ENCODE measurements at regions not wholly inside any gene's neighbourhood (a gene's known extent, or its start where the extent isn't known, plus 50 kb on each side); places are given as distances from the start of the nearest gene placed in this dataset.

DNA sequence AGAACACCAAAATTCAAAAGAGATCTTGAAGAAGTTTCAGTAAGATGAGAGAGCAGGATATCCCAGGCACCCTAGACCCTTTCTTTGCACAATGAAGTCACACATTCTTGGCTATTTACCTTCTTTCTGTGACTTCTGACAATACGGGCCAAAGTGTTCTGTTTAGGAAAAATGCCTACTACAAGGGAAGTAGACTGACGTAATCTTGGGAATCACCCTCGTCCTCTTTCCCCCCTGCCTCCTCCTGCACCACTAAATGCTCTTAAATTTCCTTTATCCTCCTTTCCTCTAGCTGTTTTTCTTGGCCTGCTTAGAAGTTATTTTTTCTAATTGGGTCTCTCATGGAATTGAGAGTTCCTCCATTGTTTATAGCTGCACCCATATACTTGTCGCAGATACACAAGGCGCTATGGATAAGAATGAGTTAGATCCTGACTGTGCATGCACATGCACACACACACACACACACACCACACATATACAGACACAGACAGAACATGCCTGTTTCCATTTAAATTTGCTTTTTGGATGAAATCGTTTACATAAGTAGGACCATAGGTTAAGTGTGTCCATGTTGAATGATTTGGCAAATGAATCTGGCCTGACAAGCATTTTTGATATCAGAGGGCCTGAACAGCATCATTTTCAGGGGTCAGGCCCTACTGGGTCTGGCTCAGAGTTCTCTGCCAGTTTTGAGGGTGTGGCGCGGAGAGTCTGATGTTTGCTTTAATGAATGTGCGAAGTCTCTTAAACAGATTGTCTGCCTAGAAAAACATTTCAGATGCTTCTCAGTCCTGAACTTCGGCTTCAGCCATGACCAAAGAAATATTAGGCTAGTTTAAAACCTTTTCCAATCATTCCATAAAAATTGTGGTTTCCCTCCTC is 131.9 kb upstream of the NT5C1B start:
- ChIA-PET CTCF (no interaction called here), POLR2A (no interaction called here)
- Mint-ChIP-seq H3K4me3 (no peak overlapping the region), H3K9me3 (no peaks in the 10 kb centered on the region), H3K4me1 (no peaks in the 10 kb centered on the region), H3K27ac (no peak overlapping the region), H3K27me3 (no peaks in the 10 kb centered on the region), H3K36me3 (ENCODE audit: low read depth) (no peaks in the 10 kb centered on the region)
- no peak for DNase-seq

DNA sequence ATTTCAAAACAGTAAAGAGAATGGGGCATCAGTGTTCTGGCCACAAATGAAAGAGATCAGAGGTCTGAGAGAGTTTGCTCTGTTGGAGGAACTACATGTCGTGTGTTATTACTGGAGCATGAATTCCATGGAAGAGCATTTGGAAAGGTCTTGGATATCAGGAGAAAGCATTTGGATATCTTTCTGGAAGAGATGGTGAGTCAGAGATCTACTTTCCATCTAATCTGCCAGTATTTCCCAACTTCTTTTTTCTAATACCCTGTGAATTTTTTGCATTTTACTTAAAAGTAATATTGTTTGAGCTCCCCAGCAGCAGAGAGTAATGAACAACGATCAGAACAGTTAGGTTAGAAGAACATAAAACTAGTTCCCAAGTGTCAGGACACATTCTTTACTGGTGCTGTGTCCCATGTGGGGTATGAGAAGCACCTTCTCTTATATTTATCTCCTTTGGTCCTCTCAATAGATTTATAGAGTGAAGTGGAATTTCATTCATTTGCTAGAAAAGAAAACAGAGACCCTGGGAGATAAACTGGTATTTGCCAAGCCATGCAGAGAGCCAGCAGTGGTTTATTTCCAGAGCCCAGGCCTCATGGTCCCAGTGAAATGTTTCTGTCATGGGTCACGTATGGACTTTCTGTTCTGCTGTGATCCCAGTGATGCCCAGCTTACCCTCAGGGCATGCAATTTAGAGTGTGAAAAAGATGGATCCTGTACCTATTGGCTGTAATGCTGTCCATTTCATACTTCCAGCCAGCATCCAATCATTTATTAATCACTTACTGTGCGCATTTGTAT is 130.8 kb upstream of the NT5C1B start:
- no peak overlapping the region for H3K4me3 Mint-ChIP-seq
- POLR2A ChIA-PET = no interaction called here

DNA sequence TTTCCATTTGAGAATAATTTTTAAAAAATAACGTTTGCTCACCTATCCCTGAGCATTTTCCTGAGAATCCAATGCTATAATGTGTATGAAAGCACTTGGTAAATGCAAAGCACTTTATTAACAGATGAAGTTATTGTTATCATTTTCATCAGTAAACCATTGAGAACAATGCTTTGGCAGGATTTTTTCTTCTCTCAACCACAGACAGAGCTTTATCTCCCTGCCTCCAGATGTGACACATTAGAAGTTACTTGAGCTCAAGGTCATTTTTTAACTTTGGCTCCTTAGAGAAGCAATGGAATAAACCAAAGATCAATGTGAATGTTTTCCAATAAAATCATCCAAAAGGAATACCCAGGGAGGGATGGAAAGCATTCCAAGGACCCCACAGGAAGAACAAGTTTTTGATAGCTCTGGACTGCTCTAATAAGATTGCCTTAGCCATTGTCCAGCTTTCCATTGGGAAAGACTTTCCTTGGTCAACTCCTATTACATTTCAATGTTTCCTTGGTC is 118.9 kb upstream of the NT5C1B start:
- POLR2A ChIA-PET = no interaction called here
- Mint-ChIP-seq H3K9me3 (peaks cover 6% of the 10 kb centered on the region), H3K4me3 (no peak overlapping the region), H3K27ac (no peak overlapping the region), H3K36me3 (ENCODE audit: low read depth) (no peaks in the 10 kb centered on the region), H3K27me3 (no peaks in the 10 kb centered on the region), H3K4me1 (no peaks in the 10 kb centered on the region)
- CTCF ChIA-PET = no interaction called here
- DNase-seq = no peak

More for the DNA sequence above, 130.8 kb upstream of the NT5C1B start:
- no peaks in the 10 kb centered on the region for H3K27me3 Mint-ChIP-seq
- no peak overlapping the region for H3K27ac Mint-ChIP-seq
- CTCF ChIA-PET = no interaction called here
- H3K9me3 Mint-ChIP-seq = no peaks in the 10 kb centered on the region
- no peaks in the 10 kb centered on the region for H3K36me3 Mint-ChIP-seq (ENCODE audit: low read depth)
- no peaks in the 10 kb centered on the region for H3K4me1 Mint-ChIP-seq
- no peak for DNase-seq

DNA sequence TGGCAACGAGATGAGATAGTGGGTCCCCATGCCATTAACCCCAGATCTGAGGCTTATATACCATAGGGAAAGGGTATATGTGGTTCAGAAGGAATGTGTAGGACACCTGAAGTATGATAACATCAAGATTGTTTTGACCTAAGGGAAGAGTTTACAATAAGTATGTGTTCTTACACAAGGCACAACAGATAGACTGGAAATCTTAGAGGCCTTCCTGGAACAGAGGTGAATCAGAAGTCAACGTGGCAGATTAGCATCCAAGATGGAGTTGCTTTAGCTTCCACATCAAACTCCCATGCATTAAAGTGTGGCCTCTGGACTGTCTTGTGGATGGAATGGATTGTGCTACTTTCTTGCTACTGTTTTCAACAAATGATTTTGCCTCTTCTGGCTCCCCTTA is 116.6 kb upstream of the NT5C1B start:
- ChIA-PET CTCF (no interaction called here), POLR2A (no interaction called here)
- Mint-ChIP-seq H3K36me3 (ENCODE audit: low read depth) (no peaks in the 10 kb centered on the region), H3K4me1 (no peaks in the 10 kb centered on the region), H3K27me3 (no peaks in the 10 kb centered on the region), H3K4me3 (no peak overlapping the region), H3K27ac (no peak overlapping the region), H3K9me3 (no peaks in the 10 kb centered on the region)
- DNase-seq = no peak

DNA sequence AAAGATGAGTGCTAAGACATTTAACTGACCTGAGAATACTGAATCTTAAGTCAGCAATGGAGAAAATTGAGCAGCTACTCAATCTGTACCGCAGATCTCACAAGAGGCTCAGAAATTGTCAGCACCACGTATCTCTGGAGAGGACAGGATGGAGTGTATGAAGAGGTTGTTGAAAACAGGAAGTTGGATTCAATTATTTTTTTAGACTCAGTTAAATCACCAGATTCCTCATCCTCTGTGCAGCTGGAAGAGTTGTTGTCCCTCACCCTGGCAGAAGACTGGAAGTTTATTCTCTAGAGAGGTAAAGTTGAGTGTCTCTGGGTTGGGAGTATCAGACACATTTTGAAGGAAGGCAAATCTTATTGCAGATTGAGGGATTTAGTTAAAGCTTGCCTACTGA is 114.9 kb upstream of the NT5C1B start:
- Mint-ChIP-seq H3K27ac (no peak overlapping the region), H3K4me3 (no peak overlapping the region), H3K9me3 (no peaks in the 10 kb centered on the region), H3K4me1 (no peaks in the 10 kb centered on the region), H3K36me3 (ENCODE audit: low read depth) (no peaks in the 10 kb centered on the region), H3K27me3 (no peaks in the 10 kb centered on the region)
- no peak for DNase-seq
- ChIA-PET POLR2A (no interaction called here), CTCF (no interaction called here)

DNA sequence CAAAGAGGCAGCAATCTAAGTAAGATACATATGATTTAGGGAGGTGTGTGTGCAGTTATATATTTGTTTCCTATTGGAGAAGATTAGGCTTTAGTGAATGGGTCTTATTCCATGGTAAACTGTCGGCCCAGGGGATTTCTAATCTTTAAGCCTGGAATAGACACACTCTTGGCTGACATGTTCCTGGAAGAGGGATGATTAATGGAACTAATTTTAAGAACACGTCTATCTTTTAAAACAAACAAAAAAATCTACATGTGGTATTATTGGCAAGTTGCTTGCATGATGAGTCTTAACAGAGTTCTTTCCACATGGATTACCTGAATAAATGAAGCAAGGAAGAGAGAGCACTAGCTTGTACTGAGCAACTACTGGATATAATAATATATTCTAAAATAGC is 114.2 kb upstream of the NT5C1B start:
- no peaks in the 10 kb centered on the region for H3K36me3 Mint-ChIP-seq (ENCODE audit: low read depth)
- no peak overlapping the region for H3K4me3 Mint-ChIP-seq
- no peaks in the 10 kb centered on the region for H3K9me3 Mint-ChIP-seq
- H3K4me1 Mint-ChIP-seq = no peaks in the 10 kb centered on the region
- H3K27ac Mint-ChIP-seq = no peak overlapping the region
- POLR2A ChIA-PET = no interaction called here
- CTCF ChIA-PET = no interaction called here
- no peak for DNase-seq
- no peaks in the 10 kb centered on the region for H3K27me3 Mint-ChIP-seq

DNA sequence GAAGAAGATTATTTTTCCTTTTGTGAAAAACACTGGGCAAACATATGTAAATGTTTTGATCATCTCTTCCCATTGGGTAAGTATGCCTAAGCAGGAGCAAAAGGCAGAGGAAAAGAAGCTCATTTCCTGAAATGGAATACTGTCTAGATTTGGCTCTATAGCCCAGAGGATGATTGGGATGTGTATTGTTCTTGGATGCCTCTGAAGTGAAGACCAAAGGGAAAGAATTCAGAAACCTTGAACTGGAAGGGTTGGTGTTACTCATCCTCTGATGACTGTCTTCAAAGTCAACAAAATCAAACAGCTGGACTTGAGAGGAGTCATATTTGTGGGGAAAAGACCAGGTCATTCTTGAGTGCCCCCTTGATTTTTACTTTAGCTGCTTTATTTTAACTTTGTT is 112.6 kb upstream of the NT5C1B start:
- H3K27ac Mint-ChIP-seq = no peak overlapping the region
- H3K4me1 Mint-ChIP-seq = no peaks in the 10 kb centered on the region
- H3K27me3 Mint-ChIP-seq = no peaks in the 10 kb centered on the region
- CTCF ChIA-PET = no interaction called here
- POLR2A ChIA-PET = no interaction called here
- no peak overlapping the region for H3K4me3 Mint-ChIP-seq
- DNase-seq = no peak
- no peaks in the 10 kb centered on the region for H3K36me3 Mint-ChIP-seq (ENCODE audit: low read depth)
- no peaks in the 10 kb centered on the region for H3K9me3 Mint-ChIP-seq

DNA sequence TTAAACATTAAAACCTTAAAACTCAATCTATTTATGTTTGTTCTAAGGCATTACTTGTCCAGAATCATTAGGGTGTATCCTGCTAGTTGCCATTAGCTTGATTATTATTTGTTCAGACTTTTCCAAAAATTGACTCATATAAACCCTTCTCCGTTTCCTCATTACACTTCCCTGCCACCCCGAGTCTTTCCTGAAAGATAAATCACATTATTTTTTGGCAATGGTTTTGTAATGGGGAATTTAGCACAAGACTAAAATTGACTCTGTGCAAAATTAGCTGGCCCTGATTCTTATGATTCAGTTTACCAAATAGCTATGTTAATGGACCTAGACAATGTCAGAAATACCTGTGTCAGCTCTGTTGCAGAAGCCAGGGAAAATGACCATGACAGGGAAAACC is 112.2 kb upstream of the NT5C1B start:
- H3K4me1 Mint-ChIP-seq = no peaks in the 10 kb centered on the region
- no peak overlapping the region for H3K27ac Mint-ChIP-seq
- no peaks in the 10 kb centered on the region for H3K9me3 Mint-ChIP-seq
- CTCF ChIA-PET = no interaction called here
- no peak for DNase-seq
- H3K27me3 Mint-ChIP-seq = no peaks in the 10 kb centered on the region
- no peaks in the 10 kb centered on the region for H3K36me3 Mint-ChIP-seq (ENCODE audit: low read depth)
- no peak overlapping the region for H3K4me3 Mint-ChIP-seq
- POLR2A ChIA-PET = no interaction called here

DNA sequence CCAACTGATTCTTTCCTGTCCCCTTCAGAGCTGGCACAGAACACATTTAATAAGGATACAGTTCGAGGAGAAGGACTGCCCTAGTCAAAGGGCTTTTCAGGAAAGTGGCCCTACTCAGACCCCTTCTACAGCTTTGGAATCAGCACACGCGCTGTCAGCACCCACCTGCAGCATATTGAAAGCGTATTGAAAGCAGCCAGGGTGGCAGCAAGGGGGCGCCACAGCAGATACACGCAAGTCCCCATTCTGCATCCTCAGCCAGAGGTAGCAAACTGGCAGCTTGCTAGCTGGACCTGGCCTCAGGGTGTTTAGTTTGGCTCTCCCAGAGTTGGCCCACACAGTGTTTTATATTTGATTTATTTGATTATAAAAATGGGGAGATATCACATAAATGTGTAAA is 101.0 kb upstream of the NT5C1B start:
- no peak for DNase-seq
- ChIA-PET POLR2A (no interaction called here), CTCF (no interaction called here)
- Mint-ChIP-seq H3K36me3 (ENCODE audit: low read depth) (no peaks in the 10 kb centered on the region), H3K27me3 (no peaks in the 10 kb centered on the region), H3K9me3 (peaks cover 2% of the 10 kb centered on the region), H3K4me1 (no peaks in the 10 kb centered on the region), H3K4me3 (no peak overlapping the region), H3K27ac (no peak overlapping the region)

DNA sequence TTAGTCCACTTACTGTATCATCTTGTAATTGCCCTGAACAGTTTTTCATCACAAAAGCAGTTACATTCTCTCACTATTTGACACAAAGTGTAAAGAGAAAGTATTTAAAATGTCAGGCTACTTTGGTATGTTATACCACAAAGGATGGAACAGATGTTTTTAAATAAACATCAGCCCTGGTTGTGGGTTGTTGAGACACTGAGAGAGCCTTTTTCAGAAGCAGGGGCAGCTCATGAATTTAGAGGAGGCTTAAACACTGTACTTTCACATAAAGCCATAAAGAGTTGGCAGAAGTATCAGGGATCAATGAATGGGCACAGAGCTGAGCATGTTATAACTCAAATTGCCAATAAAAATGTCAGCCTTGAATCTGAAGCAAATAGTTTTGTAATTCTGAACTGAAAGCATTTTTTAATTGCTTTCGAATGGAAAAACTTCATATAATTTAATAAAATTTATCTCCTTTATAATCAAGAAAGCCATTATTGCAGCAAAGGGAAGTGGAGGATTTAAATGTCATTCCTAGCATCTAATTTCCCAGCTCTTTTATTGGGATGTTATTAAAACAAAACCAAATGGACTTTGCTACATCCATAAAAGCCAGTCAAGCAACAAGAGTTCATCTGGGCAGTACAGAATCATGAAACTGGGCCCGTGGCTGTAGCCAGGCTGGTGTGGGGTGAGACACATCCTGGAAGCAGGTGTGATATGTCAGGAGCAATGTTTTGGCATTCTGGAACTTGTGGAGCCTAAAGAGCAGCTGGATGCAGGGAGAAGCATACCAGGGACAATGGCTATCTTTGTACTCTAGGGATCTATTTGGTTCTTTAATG is 95.1 kb upstream of the NT5C1B start:
- Mint-ChIP-seq H3K36me3 (ENCODE audit: low read depth) (no peaks in the 10 kb centered on the region), H3K9me3 (no peaks in the 10 kb centered on the region), H3K4me1 (peaks cover 6% of the 10 kb centered on the region), H3K4me3 (no peak overlapping the region), H3K27me3 (no peaks in the 10 kb centered on the region), H3K27ac (no peak overlapping the region)
- DNase-seq = no peak
- ChIA-PET CTCF (interaction anchor here (0.7 kb wide), 1 partner anchor 132 kb away, joined by 3 read pairs; no protein-coding TSS in a partner anchor), POLR2A (no interaction called here)

DNA sequence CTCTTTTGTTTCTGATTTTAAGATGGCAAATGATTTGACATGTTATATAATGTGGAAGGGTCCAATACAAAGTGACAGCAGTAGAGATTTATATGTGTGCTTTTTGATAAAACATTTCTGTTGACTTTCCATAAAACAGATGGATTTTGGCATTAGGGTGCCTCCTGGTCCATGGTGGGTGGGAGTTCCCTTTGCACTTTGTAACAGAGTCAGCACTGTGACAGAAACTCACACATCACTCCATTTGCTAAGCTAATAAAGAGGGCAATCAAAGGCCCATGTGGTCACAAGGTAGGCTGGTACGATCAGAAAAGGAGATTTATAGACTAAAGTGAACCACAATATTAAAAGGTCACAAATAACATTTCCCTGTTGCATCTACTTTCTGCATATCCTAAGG is 93.3 kb upstream of the NT5C1B start:
- ChIA-PET CTCF (no interaction called here), POLR2A (no interaction called here)
- no peaks in the 10 kb centered on the region for H3K27me3 Mint-ChIP-seq
- no peak for DNase-seq
- H3K4me3 Mint-ChIP-seq = no peak overlapping the region
- H3K36me3 Mint-ChIP-seq (ENCODE audit: low read depth) = no peaks in the 10 kb centered on the region
- no peak overlapping the region for H3K27ac Mint-ChIP-seq
- no peaks in the 10 kb centered on the region for H3K9me3 Mint-ChIP-seq
- peaks cover 6% of the 10 kb centered on the region for H3K4me1 Mint-ChIP-seq

DNA sequence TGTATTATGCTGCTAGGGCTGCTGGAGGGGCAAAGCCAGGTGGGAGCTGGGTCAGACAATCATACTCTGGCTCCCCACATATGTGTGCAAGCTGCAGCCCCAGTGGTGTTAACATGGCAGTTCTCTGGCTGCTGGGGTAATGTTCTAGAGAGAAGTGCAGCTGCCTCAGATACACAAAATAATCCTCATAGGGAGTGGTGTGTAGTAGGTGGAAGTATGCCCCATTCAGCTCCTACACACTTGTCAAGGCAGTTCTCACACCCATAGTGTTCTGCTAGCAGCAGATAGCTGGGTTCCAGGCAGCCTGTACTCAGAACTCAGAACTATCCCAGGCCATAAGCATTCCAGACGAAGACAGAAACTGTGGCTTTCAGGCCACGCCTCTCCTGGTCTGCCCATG is 87.9 kb upstream of the NT5C1B start:
- H3K9me3 Mint-ChIP-seq = peaks cover 14% of the 10 kb centered on the region
- no peak overlapping the region for H3K27ac Mint-ChIP-seq
- CTCF ChIA-PET = no interaction called here
- no peak for DNase-seq
- H3K4me1 Mint-ChIP-seq = peaks cover under 1% of the 10 kb centered on the region
- H3K4me3 Mint-ChIP-seq = no peak overlapping the region
- POLR2A ChIA-PET = no interaction called here
- H3K27me3 Mint-ChIP-seq = no peaks in the 10 kb centered on the region
- peaks cover 2% of the 10 kb centered on the region for H3K36me3 Mint-ChIP-seq (ENCODE audit: low read depth)

DNA sequence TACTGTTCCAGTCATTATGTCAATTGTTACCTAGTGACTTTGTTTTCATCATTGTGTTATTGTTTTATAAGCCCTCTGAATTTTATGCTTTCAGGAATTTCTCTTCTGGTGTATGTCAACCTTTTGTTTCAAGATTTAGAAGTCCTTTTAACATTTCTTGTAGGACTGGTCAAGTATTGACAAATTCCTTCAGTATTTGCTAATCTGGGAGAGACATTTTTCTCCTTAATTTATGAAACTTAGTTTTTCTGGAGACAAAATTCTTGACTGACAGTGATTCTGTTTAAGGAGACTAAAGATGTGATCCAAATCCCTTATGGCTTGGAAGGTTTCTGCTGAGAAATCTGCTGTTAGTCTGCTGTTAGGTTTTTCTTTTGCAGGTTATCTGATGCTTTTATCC is 84.9 kb upstream of the NT5C1B start:
- POLR2A ChIA-PET = no interaction called here

More for the DNA sequence above, 84.9 kb upstream of the NT5C1B start:
- DNase-seq = no peak
- H3K4me3 Mint-ChIP-seq = no peak overlapping the region
- H3K36me3 Mint-ChIP-seq (ENCODE audit: low read depth) = peaks cover 2% of the 10 kb centered on the region
- peaks cover 18% of the 10 kb centered on the region for H3K9me3 Mint-ChIP-seq
- no peaks in the 10 kb centered on the region for H3K4me1 Mint-ChIP-seq
- no peak overlapping the region for H3K27ac Mint-ChIP-seq
- H3K27me3 Mint-ChIP-seq = no peaks in the 10 kb centered on the region
- CTCF ChIA-PET = no interaction called here
